ENCODE measurements at regions not wholly inside any gene's neighbourhood (a gene's known extent, or its start where the extent isn't known, plus 50 kb on each side); places are given as distances from the start of the nearest gene placed in this dataset.

GRCh38 chr14:28629328-28630004, 137.1 kb upstream of the FOXG1 start:
- CTCF ChIA-PET, result no interaction called here

GRCh38 chr14:28630100-28630499, 136.5 kb upstream of the FOXG1 start:
- no peaks in the 10 kb centered on the region for H3K9me3 ChIP-seq (ENCODE audit: control insufficient read depth, insufficient read depth, low read depth, low read length)
- no peak overlapping the region for H3K4me3 ChIP-seq (ENCODE audit: low read depth, low read length)
- TF ChIP-seq ZNF335 (tag by site-specific recombination; conservative IDR thresholded peaks at IDR 0.05) (no peak), ZNF747 (tag by site-specific recombination; IDR thresholded peaks at IDR 0.05) (no peak), ZNF639 (tag by site-specific recombination; IDR thresholded peaks at IDR 0.05) (no peak), ZSCAN16 (tag by site-specific recombination; IDR thresholded peaks at IDR 0.05) (no peak), PRDM1 (tag by site-specific recombination; IDR thresholded peaks at IDR 0.05) (no peak), ZNF561 (tag by site-specific recombination; IDR thresholded peaks at IDR 0.05; ENCODE audit: borderline replicate concordance) (no peak), ZNF292 (tag by site-specific recombination; IDR thresholded peaks at IDR 0.05; ENCODE audit: borderline replicate concordance, low read depth) (no peak), ZNF248 (tag by site-specific recombination; IDR thresholded peaks at IDR 0.05) (no peak), TSHZ1 (tag by site-specific recombination; IDR thresholded peaks at IDR 0.05; ENCODE audit: borderline replicate concordance) (no peak), ZBTB20 (tag by site-specific recombination; IDR thresholded peaks at IDR 0.05) (no peak), ZNF514 (tag by site-specific recombination; IDR thresholded peaks at IDR 0.05) (no peak), ZNF341 (tag by site-specific recombination; IDR thresholded peaks at IDR 0.05; ENCODE audit: low read depth) (no peak), REPIN1 (tag by site-specific recombination; IDR thresholded peaks at IDR 0.05; ENCODE audit: low read depth) (no peak), ZNF133 (tag by site-specific recombination; IDR thresholded peaks at IDR 0.05) (no peak), ZNF214 (tag by site-specific recombination; IDR thresholded peaks at IDR 0.05; ENCODE audit: borderline replicate concordance) (no peak)
- no peaks in the 10 kb centered on the region for H3K4me1 ChIP-seq (ENCODE audit: control insufficient read depth, insufficient read depth, low read length)
- H3K36me3 ChIP-seq (ENCODE audit: control insufficient read depth in 2 of 2, insufficient read depth in 1 of 2, low read length in 2 of 2), result no peaks in the 10 kb centered on the region
- CTCF ChIA-PET, result interaction anchor here (0.7 kb wide), 1 partner anchor 14 kb away, joined by 3 read pairs; no protein-coding TSS in a partner anchor
- no peak overlapping the region for H3K27ac ChIP-seq (ENCODE audit: extremely low read depth, low read depth, low read length)
- POLR2A ChIA-PET, result no interaction called here

More at GRCh38 chr14:28629328-28630004, 137.1 kb upstream of the FOXG1 start:
- Histone ChIP-seq H3K4me1 (ENCODE audit: control insufficient read depth, insufficient read depth, low read length) (no peaks in the 10 kb centered on the region), H3K9me3 (ENCODE audit: control insufficient read depth, insufficient read depth, low read depth, low read length) (no peaks in the 10 kb centered on the region), H3K36me3 (ENCODE audit: control insufficient read depth in 2 of 2, insufficient read depth in 1 of 2, low read length in 2 of 2) (no peaks in the 10 kb centered on the region), H3K4me3 (ENCODE audit: low read depth, low read length) (no peak overlapping the region), H3K27ac (ENCODE audit: extremely low read depth, low read depth, low read length) (no peak overlapping the region)
- TF ChIP-seq KLF8 (tag by site-specific recombination; IDR thresholded peaks at IDR 0.05) (no peak), TRIM28 (IDR thresholded peaks at IDR 0.05; ENCODE audit: borderline replicate concordance, low read length) (no peak), ZSCAN5A (tag by site-specific recombination; IDR thresholded peaks at IDR 0.05) (no peak)
- POLR2A ChIA-PET, result no interaction called here

Measured in HEK293 (cell line).